AG08396 (cell line): ENCODE measurements at regions not wholly inside any gene's neighbourhood (a gene's known extent, or its start where the extent isn't known, plus 50 kb on each side); places are given as distances from the start of the nearest gene placed in this dataset.

Source experiments
- DNase-seq: peaks from one replicate; pipeline ENCODE4 v3.0.0; 2012; ENCODE audit warnings: low spot score, mixed read lengths

DNA sequence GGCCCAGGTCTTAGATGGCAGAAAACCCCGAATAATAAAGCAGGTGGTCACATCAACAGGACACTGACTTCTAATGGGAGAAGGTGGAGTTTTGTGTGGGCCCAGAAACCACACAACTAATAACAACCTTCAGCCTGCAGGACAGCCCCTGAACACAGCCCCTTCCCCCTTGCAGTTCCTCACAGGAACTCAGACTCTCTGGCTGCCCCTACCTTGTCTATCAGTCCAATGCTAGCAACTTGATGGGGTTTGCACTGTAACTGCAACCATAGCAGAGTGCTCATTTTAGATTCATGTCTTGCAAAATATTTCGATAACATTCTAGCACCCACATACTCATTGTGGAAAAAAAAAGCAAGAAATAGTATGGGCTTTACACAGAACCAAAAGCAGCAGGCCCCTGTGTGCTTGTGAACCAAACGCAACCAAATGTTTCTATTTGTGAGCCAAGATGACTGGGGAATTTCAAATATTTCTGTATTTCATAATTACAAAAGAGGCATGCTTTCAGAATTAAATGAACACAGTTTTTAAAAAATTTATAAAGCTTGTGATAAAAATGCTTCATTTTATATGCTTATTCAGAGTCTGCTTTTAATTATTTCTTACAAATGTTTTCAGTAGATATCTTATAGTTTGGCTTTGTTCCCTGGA, 62.7 kb upstream of the PDE4D start:
- DNase-seq: no peak

DNA sequence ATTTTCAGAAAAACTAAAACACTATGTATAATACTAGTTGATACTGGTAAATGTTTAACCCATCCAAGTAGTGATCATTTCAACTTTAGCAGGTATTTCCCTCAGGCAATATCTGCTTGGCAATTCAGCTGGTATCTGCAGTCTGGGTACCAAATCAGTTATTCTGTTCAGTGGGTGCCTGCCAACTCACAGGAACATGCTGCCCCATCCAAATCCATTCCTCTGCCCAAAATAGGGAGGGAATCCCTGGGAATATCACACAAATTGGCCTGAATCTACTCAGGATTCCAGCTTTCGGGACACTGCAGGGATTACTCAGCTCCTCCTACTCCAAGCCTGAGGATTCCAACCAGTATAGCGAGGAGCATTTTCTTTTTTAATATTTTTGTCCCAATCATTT, 61.7 kb upstream of the PDE4D start:
- no peak for DNase-seq

DNA sequence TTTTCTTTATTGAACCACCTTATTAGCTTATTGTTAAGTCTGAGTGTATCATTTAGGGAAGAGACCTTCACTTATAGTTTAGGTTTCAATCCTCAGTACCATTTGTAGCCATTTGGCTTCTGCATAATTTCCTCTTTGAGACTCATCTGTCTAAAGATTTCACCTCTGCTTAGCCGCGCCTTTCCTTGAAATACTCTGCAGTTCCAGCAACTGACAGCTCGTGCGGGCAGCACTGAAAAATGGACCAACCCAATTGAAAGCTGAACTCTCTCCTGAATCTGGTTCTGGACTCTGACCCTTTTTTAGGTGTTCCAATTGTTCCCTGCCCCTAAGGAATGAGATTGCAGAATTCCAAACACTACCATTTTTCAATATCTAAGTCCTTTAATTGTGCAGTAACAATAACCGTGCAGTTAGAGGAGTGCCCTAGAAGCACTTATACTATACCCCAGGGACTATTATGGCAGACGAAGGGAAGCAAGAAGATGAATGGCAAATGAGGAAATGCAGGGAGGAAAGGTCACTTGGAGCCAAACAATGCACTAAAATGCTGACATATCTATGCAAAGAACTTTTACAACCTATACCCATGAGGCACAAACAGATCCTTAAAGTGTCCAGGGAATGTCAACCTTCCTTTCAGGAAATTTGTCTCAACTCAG, 50.1 kb upstream of the PDE4D start:
- no peak for DNase-seq
